H9 (cell line): ENCODE measurements at regions not wholly inside any gene's neighbourhood (a gene's known extent, or its start where the extent isn't known, plus 50 kb on each side); places are given as distances from the start of the nearest gene placed in this dataset.

Experiments
- DNase-seq: peaks from one replicate; pipeline ENCODE4 v3.0.0-alpha.2; 2017
- H2AFZ ChIP-seq: one replicate; pipeline ENCODE4 v1.6.1; 2013; ENCODE audit warnings: mild to moderate bottlenecking, low read length, control low read depth, moderate library complexity
- H2AK5ac ChIP-seq: 2 replicates; pipeline ENCODE4 v1.6.1; 2013; ENCODE audit warnings: low read length, control low read depth, mixed read lengths; ENCODE audit not compliant: insufficient read length
- H2BK120ac ChIP-seq: one replicate; pipeline ENCODE4 v1.6.1; 2013; ENCODE audit warnings: low read depth, mild to moderate bottlenecking, low read length, control low read depth, inconsistent platforms; ENCODE audit not compliant: poor library complexity, severe bottlenecking
- H2BK12ac ChIP-seq: 2 replicates; pipeline ENCODE4 v1.6.1; 2013; ENCODE audit warnings: low read length, control low read depth, mixed read lengths, low read depth; ENCODE audit not compliant: insufficient read length
- H2BK15ac ChIP-seq: 2 replicates; pipeline ENCODE4 v1.6.1; 2013; ENCODE audit warnings: low read depth, low read length, control low read depth
- H2BK20ac ChIP-seq: one replicate; pipeline ENCODE4 v1.6.1; 2013; ENCODE audit warnings: low read depth, mild to moderate bottlenecking, low read length, control low read depth, inconsistent platforms; ENCODE audit not compliant: poor library complexity, severe bottlenecking
- H2BK5ac ChIP-seq: 2 replicates; pipeline ENCODE4 v1.6.1; 2013; ENCODE audit warnings: low read length, control low read depth, mixed read lengths; ENCODE audit not compliant: insufficient read length
- H3K14ac ChIP-seq: 2 replicates; pipeline ENCODE4 v1.6.1; 2013; ENCODE audit warnings: low read length, control low read depth; ENCODE audit not compliant: insufficient read depth
- H3K18ac ChIP-seq: 2 replicates; pipeline ENCODE4 v1.6.1; 2013; ENCODE audit warnings: low read depth, mild to moderate bottlenecking, mixed read lengths, low read length, control low read depth; ENCODE audit not compliant: insufficient read length
- H3K23ac ChIP-seq: 2 replicates; pipeline ENCODE4 v1.6.1; 2013; ENCODE audit warnings: low read length, control low read depth, mixed read lengths, low read depth; ENCODE audit not compliant: insufficient read length
- H3K23me2 ChIP-seq: 2 replicates; pipeline ENCODE4 v1.6.1; 2013; ENCODE audit warnings: low read depth, mild to moderate bottlenecking, mixed read lengths, low read length, control low read depth; ENCODE audit not compliant: insufficient read length, poor library complexity, severe bottlenecking
- H3K27ac ChIP-seq: 2 replicates; pipeline ENCODE4 v1.5.1; 2013; ENCODE audit warnings: low read length, control low read depth, mixed read lengths, low read depth; ENCODE audit not compliant: insufficient read length
- H3K27me3 ChIP-seq: 2 replicates; pipeline ENCODE4 v1.6.1; 2013; ENCODE audit warnings: low read length, control low read depth, inconsistent platforms; ENCODE audit not compliant: insufficient read depth
- H3K4ac ChIP-seq: 2 replicates; pipeline ENCODE4 v1.6.1; 2013; ENCODE audit warnings: low read depth, mild to moderate bottlenecking, control low read depth, inconsistent platforms, low read length, moderate library complexity
- H3K4me1 ChIP-seq: 2 replicates; pipeline ENCODE4 v1.6.1; 2013; ENCODE audit warnings: low read length, control low read depth, inconsistent platforms; ENCODE audit not compliant: insufficient read depth
- H3K4me2 ChIP-seq: 2 replicates; pipeline ENCODE4 v1.6.1; 2013; ENCODE audit warnings: low read length, control low read depth, mixed read lengths; ENCODE audit not compliant: insufficient read length, insufficient read depth
- H3K56ac ChIP-seq: 2 replicates; pipeline ENCODE4 v1.6.1; 2013; ENCODE audit warnings: low read depth, mild to moderate bottlenecking, mixed read lengths, low read length, control low read depth; ENCODE audit not compliant: insufficient read length
- H3K79me1 ChIP-seq: 2 replicates; pipeline ENCODE4 v1.6.1; 2013; ENCODE audit warnings: low read depth, mild to moderate bottlenecking, moderate library complexity, low read length, control low read depth, inconsistent platforms; ENCODE audit not compliant: insufficient read depth, poor library complexity, severe bottlenecking
- H3K79me2 ChIP-seq: 2 replicates; pipeline ENCODE4 v1.6.1; 2013; ENCODE audit warnings: low read length, control low read depth, inconsistent platforms; ENCODE audit not compliant: insufficient read depth
- H3K9ac ChIP-seq: 2 replicates; pipeline ENCODE4 v1.6.1; 2013; ENCODE audit warnings: low read length, control low read depth, mixed read lengths; ENCODE audit not compliant: insufficient read length; ENCODE audit errors: extremely low read depth
- H3K9me3 ChIP-seq: one replicate; pipeline ENCODE4 v1.6.1; 2013; ENCODE audit warnings: low read depth, low read length, inconsistent platforms; ENCODE audit not compliant: control insufficient read depth
- H3T11ph ChIP-seq: one replicate; pipeline ENCODE4 v1.6.1; 2013; ENCODE audit warnings: mild to moderate bottlenecking, low read length, control low read depth, inconsistent platforms
- H4K20me1 ChIP-seq: one replicate; pipeline ENCODE4 v1.6.1; 2013; ENCODE audit not compliant: control insufficient read depth, insufficient read length, insufficient read depth
- H4K5ac ChIP-seq: 2 replicates; pipeline ENCODE4 v1.6.1; 2013; ENCODE audit warnings: low read depth, mild to moderate bottlenecking, mixed read lengths, low read length, control low read depth; ENCODE audit not compliant: insufficient read length
- H4K8ac ChIP-seq: replicated peaks from 2 replicates; pipeline ENCODE4 v1.6.1; 2013; ENCODE audit warnings: low read length, control low read depth, mixed read lengths, low read depth; ENCODE audit not compliant: insufficient read length
- H4K91ac ChIP-seq: 2 replicates; pipeline ENCODE4 v1.6.1; 2013; ENCODE audit warnings: low read depth, mild to moderate bottlenecking, moderate library complexity, mixed read lengths, low read length, control low read depth; ENCODE audit not compliant: insufficient read length
- H3K27ac Mint-ChIP-seq, 3 experiments: 2 replicates in 2 of 3; 3 replicates in 1 of 3; pipeline ENCODE4 v1.8.0; 2020 to 2021; ENCODE audit warnings: mixed read lengths in 3 of 3, mild to moderate bottlenecking in 1 of 3, moderate library complexity in 1 of 3
- H3K27me3 Mint-ChIP-seq: 2 replicates; pipeline ENCODE4 v1.8.0; 2021; ENCODE audit warnings: low read depth, mild to moderate bottlenecking, moderate library complexity, mixed read lengths
- H3K36me3 Mint-ChIP-seq, 3 experiments: 2 replicates in 2 of 3; 3 replicates in 1 of 3; pipeline ENCODE4 v1.8.0; 2020 to 2021; ENCODE audit warnings: low read depth in 3 of 3, mixed read lengths in 3 of 3; ENCODE audit not compliant: insufficient read depth in 1 of 3
- H3K4me1 Mint-ChIP-seq, 2 experiments: 2 replicates each; pipeline ENCODE4 v1.8.0; 2020; ENCODE audit warnings: mixed read lengths in 2 of 2
- H3K4me3 Mint-ChIP-seq, 2 experiments: 2 replicates in 1 of 2; 3 replicates in 1 of 2; pipeline ENCODE4 v1.8.0; 2020 to 2021; ENCODE audit warnings: mild to moderate bottlenecking in 2 of 2, mixed read lengths in 2 of 2, moderate library complexity in 1 of 2
- H3K9me3 Mint-ChIP-seq, 2 experiments: 2 replicates in 1 of 2; 3 replicates in 1 of 2; pipeline ENCODE4 v1.8.0; 2020; ENCODE audit warnings: mild to moderate bottlenecking in 2 of 2, mixed read lengths in 2 of 2, moderate library complexity in 1 of 2
- CTCF ChIP-seq: fragments of 200-600 bp; sonication (generic); conservative IDR thresholded peaks from 3 replicates; pipeline ENCODE4 v1.8.0; 2021; ENCODE audit warnings: antibody characterized with exemption, mild to moderate bottlenecking
- WGBS: extraction: QIAGEN DNeasy Blood & Tissue Kit; methylation state at CpG from one replicate; pipeline ENCODE4 v1.1.7; 2013; ENCODE audit warnings: missing lambda C conversion rate, low lambda C conversion rate, mixed read lengths; ENCODE audit not compliant: insufficient read length; ENCODE audit errors: extremely low coverage; 5-methylcytosine and 5-hydroxymethylcytosine counted together

- no peak overlapping the region for H3K23ac ChIP-seq
- no peak overlapping the region for H2BK120ac ChIP-seq
- no CpG with 5 or more reads among the region's 2 CpGs for WGBS
- H3K27me3 Mint-ChIP-seq = no peaks in the 10 kb centered on the region
- H2BK12ac ChIP-seq = no peak overlapping the region
- no peak overlapping the region for H4K8ac ChIP-seq
- H3K79me1 ChIP-seq = no peaks in the 10 kb centered on the region
- TF ChIP-seq CTCF = no peak
- no peak overlapping the region for H2BK5ac ChIP-seq
- H3T11ph ChIP-seq = no peak overlapping the region
- no peak overlapping the region for H3K4me3 Mint-ChIP-seq
- H3K23me2 ChIP-seq = no peaks in the 10 kb centered on the region
- no peak overlapping the region for H4K91ac ChIP-seq
- H3K56ac ChIP-seq = no peak overlapping the region
- no peak for DNase-seq
- no peaks in the 10 kb centered on the region for H3K9me3 ChIP-seq
- H2AK5ac ChIP-seq = no peak overlapping the region
- H2BK20ac ChIP-seq = no peak overlapping the region
- no peak overlapping the region for H3K4me2 ChIP-seq
- H3K4me1 Mint-ChIP-seq = peaks cover 5 to 7% of the 10 kb centered on the region in 2 experiments; a peak in 3 of 4 replicates
- H2AFZ ChIP-seq = no peak overlapping the region
- 0 out of 7 replicates have a peak overlapping the region, but pooled peaks of 1 of the 3 experiments have one; percentile 23 for H3K27ac Mint-ChIP-seq
- H3K4ac ChIP-seq = no peak overlapping the region
- peaks cover 3 to 6% of the 10 kb centered on the region in 2 experiments; a peak in 3 of 5 replicates for H3K9me3 Mint-ChIP-seq
- no peak overlapping the region for H3K18ac ChIP-seq
- no peak overlapping the region for H3K27ac ChIP-seq
- H4K20me1 ChIP-seq = no peaks in the 10 kb centered on the region
- H3K27me3 ChIP-seq = no peaks in the 10 kb centered on the region
- H3K9ac ChIP-seq = no peak overlapping the region
- peaks cover 3 to 5% (median 4%) of the 10 kb centered on the region in 3 experiments; a peak in 6 of 7 replicates for H3K36me3 Mint-ChIP-seq
- no peak overlapping the region for H2BK15ac ChIP-seq
- H3K14ac ChIP-seq = no peak overlapping the region
- H4K5ac ChIP-seq = no peak overlapping the region
- no peaks in the 10 kb centered on the region for H3K4me1 ChIP-seq
- no peaks in the 10 kb centered on the region for H3K79me2 ChIP-seq
These were observed 725.5 kb downstream of the DNAJB9 start for GRCh38 chr7:109295158-109295557.
